OCI-LY7 (cell line): ENCODE measurements at regions not wholly inside any gene's neighbourhood (a gene's known extent, or its start where the extent isn't known, plus 50 kb on each side); places are given as distances from the start of the nearest gene placed in this dataset.
"Not testable (repeated sequence)": the region's sequence is repeated elsewhere in the genome, so short reads cannot be mapped to it uniquely, and the experiment has no call there.

Experiments used
- BruUV-seq: library from RNA; stranded (reverse); fragments of 400-500 nt; replicated peaks from 2 replicates; lab custom pipeline; 2021; lab: Mats Ljungman, UMichigan
- CTCF ChIA-PET: fragments of 300-600 bp; sonication (Branson Sonifier 250); formaldehyde crosslinking; loops from one replicate; lab custom pipeline; 2022; ENCODE audit warnings: antibody characterized with exemption; ENCODE audit not compliant: unreplicated experiment; lab: Charles Lee
- POLR2A ChIA-PET: fragments of 300-600 bp; sonication (Branson Sonifier 250); formaldehyde crosslinking; loops from one replicate; lab custom pipeline; 2022; ENCODE audit warnings: antibody characterized with exemption; lab: Charles Lee
- DNase-seq: peaks from one replicate; pipeline ENCODE4 v3.0.0-alpha.2; 2015; ENCODE audit warnings: low spot score
- H2AFZ ChIP-seq: fragments of 200-600 bp; sonication (generic), shearing (Covaris generic); 2 replicates; pipeline ENCODE4 v1.6.1; 2014; ENCODE audit warnings: mild to moderate bottlenecking, antibody characterized with exemption, low read length, moderate library complexity
- H3K27ac ChIP-seq: fragments of 200-600 bp; sonication (generic); 2 replicates; pipeline ENCODE4 v1.5.1; 2014; ENCODE audit warnings: mixed run types, low read depth, mild to moderate bottlenecking, moderate library complexity, low read length, inconsistent platforms; ENCODE audit not compliant: poor library complexity, severe bottlenecking
- H3K36me3 ChIP-seq: fragments of 200-600 bp; sonication (generic); 2 replicates; pipeline ENCODE4 v1.6.1; 2014; ENCODE audit warnings: mild to moderate bottlenecking, antibody characterized with exemption, low read length, moderate library complexity, mixed read lengths; ENCODE audit not compliant: insufficient read depth
- H3K4me1 ChIP-seq: fragments of 200-600 bp; sonication (generic); 2 replicates; pipeline ENCODE4 v1.5.1; 2014; ENCODE audit warnings: mild to moderate bottlenecking, low read length; ENCODE audit not compliant: insufficient read depth, poor library complexity, severe bottlenecking
- H3K4me2 ChIP-seq: fragments of 200-600 bp; sonication (generic); 2 replicates; pipeline ENCODE4 v1.6.1; 2014; ENCODE audit warnings: mild to moderate bottlenecking, low read length
- H3K4me3 ChIP-seq: fragments of 200-600 bp; sonication (generic); 2 replicates; pipeline ENCODE4 v1.5.1; 2014; ENCODE audit warnings: mild to moderate bottlenecking, low read depth, low read length; ENCODE audit not compliant: poor library complexity, severe bottlenecking
- H3K79me2 ChIP-seq: fragments of 200-600 bp; sonication (generic); 2 replicates; pipeline ENCODE4 v1.6.1; 2016; ENCODE audit warnings: low read depth, mild to moderate bottlenecking, low read length, moderate library complexity, mixed read lengths; ENCODE audit not compliant: insufficient read depth
- H3K9me2 ChIP-seq: fragments of 200-600 bp; sonication (generic); 2 replicates; pipeline ENCODE4 v1.6.1; 2016; ENCODE audit warnings: mild to moderate bottlenecking, low read length, mixed read lengths; ENCODE audit not compliant: insufficient read depth
- H3K9me3 ChIP-seq: fragments of 200-600 bp; sonication (generic); 2 replicates; pipeline ENCODE4 v1.6.1; 2014; ENCODE audit warnings: mild to moderate bottlenecking, mixed run types, low read length, mixed read lengths
- H4K20me1 ChIP-seq: fragments of 200-600 bp; sonication (generic); 2 replicates; pipeline ENCODE4 v1.6.1; 2014; ENCODE audit warnings: mild to moderate bottlenecking, antibody characterized with exemption, low read length, moderate library complexity, mixed read lengths; ENCODE audit not compliant: insufficient read depth
- EZH2phosphoT487 ChIP-seq: fragments of 200-600 bp; sonication (generic); IDR thresholded peaks from 2 replicates; pipeline ENCODE4 v1.6.1; 2018; ENCODE audit warnings: low read depth, borderline replicate concordance, mild to moderate bottlenecking, mixed run types, antibody characterized with exemption, low read length, moderate library complexity, mixed read lengths
- intact Hi-C: fragments of 100-400 bp; cut with micrococcal nuclease; formaldehyde crosslinking; loops from one replicate; pipeline ENCODE4 v1.10.0; 2022; ENCODE audit not compliant: unreplicated experiment
- TF ChIP-seq, protein P1 (sequence below): fragments of 200-600 bp; sonication (generic); conservative IDR thresholded peaks from 2 replicates; pipeline ENCODE4 v1.5.1; 2014; ENCODE audit warnings: mild to moderate bottlenecking, antibody characterized with exemption, low read length, moderate library complexity, mixed read lengths

DNA sequence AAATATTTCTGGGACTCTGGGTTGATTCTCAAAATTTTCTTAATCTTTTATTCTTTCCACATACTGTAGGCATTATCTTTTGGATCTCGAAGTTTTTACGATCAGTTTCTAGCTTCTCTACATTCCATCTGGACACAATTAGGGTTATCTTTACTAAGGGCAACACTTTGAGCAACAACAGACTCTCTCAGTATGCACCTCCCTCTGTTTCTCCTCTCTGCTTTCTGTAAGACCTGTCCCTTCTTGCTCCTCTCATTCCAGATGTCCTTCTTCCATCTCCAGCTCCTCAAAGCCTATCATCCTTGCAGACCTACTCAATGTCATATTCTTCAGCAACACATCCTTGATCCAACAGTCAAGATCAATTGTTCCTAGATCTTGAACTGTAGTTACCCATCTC, 457.0 kb downstream of the SLC6A15 start:
- no peak for TF ChIP-seq EZH2phosphoT487
- TF ChIP-seq, protein P1, sequence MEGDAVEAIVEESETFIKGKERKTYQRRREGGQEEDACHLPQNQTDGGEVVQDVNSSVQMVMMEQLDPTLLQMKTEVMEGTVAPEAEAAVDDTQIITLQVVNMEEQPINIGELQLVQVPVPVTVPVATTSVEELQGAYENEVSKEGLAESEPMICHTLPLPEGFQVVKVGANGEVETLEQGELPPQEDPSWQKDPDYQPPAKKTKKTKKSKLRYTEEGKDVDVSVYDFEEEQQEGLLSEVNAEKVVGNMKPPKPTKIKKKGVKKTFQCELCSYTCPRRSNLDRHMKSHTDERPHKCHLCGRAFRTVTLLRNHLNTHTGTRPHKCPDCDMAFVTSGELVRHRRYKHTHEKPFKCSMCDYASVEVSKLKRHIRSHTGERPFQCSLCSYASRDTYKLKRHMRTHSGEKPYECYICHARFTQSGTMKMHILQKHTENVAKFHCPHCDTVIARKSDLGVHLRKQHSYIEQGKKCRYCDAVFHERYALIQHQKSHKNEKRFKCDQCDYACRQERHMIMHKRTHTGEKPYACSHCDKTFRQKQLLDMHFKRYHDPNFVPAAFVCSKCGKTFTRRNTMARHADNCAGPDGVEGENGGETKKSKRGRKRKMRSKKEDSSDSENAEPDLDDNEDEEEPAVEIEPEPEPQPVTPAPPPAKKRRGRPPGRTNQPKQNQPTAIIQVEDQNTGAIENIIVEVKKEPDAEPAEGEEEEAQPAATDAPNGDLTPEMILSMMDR, result no peak
- no peaks in the 10 kb centered on the region for H4K20me1 ChIP-seq
- intact Hi-C loops, result no loop called here

DNA sequence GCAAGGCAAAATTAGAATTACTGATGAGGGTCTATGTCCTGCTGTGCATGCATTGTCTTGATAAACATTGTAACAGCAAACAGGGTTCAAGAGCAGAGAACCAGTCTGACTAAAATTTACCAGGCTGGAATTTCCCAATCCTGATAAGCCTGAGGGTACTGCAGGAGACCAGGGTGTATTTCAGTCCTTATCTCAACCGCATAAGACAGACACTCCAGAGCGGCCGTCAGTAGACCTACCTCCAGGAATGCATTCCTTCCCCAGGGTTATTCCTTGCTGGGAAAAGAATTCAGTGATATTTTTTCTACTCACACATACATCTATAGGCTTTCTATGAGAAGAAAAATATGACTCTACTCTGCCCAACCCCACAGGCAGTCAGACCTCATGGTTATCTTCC, 466.1 kb downstream of the SLC6A15 start:
- H3K9me3 ChIP-seq, H3K9me2 ChIP-seq, H3K4me3 ChIP-seq, H4K20me1 ChIP-seq, H3K79me2 ChIP-seq, BruUV-seq, H3K4me2 ChIP-seq, POLR2A ChIA-PET, intact Hi-C loops, H3K36me3 ChIP-seq, DNase-seq, H3K4me1 ChIP-seq, H3K27ac ChIP-seq, H2AFZ ChIP-seq, CTCF ChIA-PET: not testable (repeated sequence)

More for the DNA sequence above, 457.0 kb downstream of the SLC6A15 start:
- Histone ChIP-seq H3K4me1 (no peaks in the 10 kb centered on the region), H3K9me3 (no peaks in the 10 kb centered on the region), H3K4me2 (no peak overlapping the region), H3K79me2 (no peaks in the 10 kb centered on the region), H3K27ac (no peak overlapping the region), H2AFZ (no peak overlapping the region), H3K36me3 (no peaks in the 10 kb centered on the region), H3K9me2 (no peaks in the 10 kb centered on the region), H3K4me3 (no peak overlapping the region)
- CTCF ChIA-PET, result no interaction called here
- BruUV-seq, result no TSS peak
- POLR2A ChIA-PET, result no interaction called here
- DNase-seq, result no peak

DNA sequence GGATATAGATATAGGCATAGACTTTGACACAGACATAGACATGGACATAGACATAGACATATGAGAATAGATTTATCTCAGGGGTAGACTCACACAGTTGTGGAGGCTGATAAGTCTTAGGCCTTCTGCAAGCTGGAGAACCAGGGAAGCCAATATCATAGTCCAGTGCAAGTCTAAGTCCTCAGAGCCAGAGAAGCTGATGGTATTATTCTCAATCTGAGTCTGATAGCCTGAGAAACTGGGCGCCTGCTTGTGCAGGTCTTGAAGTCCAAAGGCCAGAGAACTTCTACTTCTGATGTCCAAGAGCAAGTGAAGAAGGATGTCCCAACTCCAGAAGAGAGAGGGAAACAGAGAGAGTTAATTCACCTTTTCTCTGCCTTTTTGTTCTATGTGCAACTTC, 476.5 kb downstream of the SLC6A15 start:
- Histone ChIP-seq H3K4me1 (no peaks in the 10 kb centered on the region), H4K20me1 (no peaks in the 10 kb centered on the region), H3K9me3 (no peaks in the 10 kb centered on the region), H3K36me3 (no peaks in the 10 kb centered on the region), H2AFZ (no peak overlapping the region), H3K79me2 (no peaks in the 10 kb centered on the region), H3K9me2 (no peaks in the 10 kb centered on the region), H3K4me3 (no peak overlapping the region), H3K27ac (no peak overlapping the region), H3K4me2 (no peak overlapping the region)
- no peak for DNase-seq
- intact Hi-C loops, result no loop called here
- ChIA-PET POLR2A (no interaction called here), CTCF (no interaction called here)
- no TSS peak for BruUV-seq
- no peak for TF ChIP-seq EZH2phosphoT487
- TF ChIP-seq, protein P1, result no peak
